TTC549 (cell line): ENCODE measurements at regions not wholly inside any gene's neighbourhood (a gene's known extent, or its start where the extent isn't known, plus 50 kb on each side); places are given as distances from the start of the nearest gene placed in this dataset.

Experiments used
- FAIRE-seq: peaks from 2 replicates; lab custom pipeline; 2012; peaks lifted over from hg19 to GRCh38; lab: Jason Lieb, UNC

GRCh38 chr10:30793093-30793492 lies 163.5 kb upstream of the LYZL2 start:
- no peak for FAIRE-seq

DNA sequence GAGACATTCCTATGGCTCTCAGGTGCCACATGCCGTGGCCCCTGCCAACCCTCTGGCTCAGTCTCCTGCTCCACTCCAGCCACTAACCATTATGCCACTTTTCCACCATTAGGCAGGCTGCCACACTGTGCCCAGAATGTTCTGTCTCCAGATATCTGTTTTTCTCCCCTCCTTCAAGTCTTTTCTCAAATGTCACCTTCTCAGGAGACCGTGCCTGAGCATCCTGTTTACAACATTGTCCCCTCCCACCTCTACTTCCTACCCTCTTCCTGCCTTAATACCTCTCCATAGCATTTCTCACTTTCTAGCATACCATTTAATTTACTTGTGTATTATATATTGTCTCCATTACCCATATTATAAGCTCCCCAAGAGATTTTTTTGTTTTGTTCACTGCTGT lies 162.5 kb upstream of the LYZL2 start:
- no peak for FAIRE-seq

DNA sequence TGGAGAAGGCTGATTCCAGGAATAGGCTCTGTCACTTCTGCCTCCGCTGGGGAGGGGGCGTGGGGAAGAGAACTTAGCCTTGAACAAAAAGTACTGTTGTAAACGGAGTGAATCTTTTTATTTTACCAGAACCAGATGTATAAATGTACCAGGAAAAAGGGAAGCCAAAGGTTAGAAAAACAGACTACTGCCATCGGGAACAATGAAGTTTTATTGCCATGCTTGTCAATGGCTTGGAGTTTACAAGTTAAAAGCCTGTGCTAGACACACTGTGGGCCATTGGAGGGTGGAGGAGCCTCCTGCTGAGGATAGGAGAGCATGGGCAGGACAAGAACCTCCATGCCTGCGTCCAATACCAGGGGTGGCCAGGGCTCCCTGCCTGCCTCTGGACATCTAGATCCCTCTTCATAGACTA lies 161.7 kb upstream of the LYZL2 start:
- no peak for FAIRE-seq

- no peak for FAIRE-seq
Measured at GRCh38 chr10:30789806-30790205, 160.3 kb upstream of the LYZL2 start.

DNA sequence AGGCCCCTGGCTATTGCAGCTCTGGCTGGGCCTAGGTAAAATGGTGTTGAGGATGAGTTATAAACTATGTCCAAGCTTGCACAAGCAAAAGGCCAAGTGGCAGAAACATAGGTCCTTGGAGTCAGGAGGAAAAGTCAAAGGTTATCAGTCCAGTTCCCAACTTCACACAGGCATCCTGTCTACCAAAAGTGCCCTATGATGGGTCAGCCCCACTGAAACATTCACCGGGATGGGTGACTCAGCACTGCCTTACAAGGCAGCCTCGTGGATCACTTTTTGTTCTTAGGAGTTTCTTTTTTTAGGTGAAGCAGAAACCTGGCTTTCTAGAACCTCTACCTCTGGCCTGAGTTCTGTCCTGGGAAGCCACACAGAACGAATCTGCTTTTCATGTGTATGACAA lies 158.8 kb upstream of the LYZL2 start:
- FAIRE-seq = no peak

- no peak for FAIRE-seq
Measured at GRCh38 chr10:30786906-30787305, 157.4 kb upstream of the LYZL2 start.

- no peak for FAIRE-seq
Measured at GRCh38 chr10:30786131-30786530, 156.6 kb upstream of the LYZL2 start.

- no peak for FAIRE-seq
Measured at GRCh38 chr10:30784897-30785605, 155.5 kb upstream of the LYZL2 start.

GRCh38 chr10:30784524-30784896 lies 155.0 kb upstream of the LYZL2 start:
- no peak for FAIRE-seq

DNA sequence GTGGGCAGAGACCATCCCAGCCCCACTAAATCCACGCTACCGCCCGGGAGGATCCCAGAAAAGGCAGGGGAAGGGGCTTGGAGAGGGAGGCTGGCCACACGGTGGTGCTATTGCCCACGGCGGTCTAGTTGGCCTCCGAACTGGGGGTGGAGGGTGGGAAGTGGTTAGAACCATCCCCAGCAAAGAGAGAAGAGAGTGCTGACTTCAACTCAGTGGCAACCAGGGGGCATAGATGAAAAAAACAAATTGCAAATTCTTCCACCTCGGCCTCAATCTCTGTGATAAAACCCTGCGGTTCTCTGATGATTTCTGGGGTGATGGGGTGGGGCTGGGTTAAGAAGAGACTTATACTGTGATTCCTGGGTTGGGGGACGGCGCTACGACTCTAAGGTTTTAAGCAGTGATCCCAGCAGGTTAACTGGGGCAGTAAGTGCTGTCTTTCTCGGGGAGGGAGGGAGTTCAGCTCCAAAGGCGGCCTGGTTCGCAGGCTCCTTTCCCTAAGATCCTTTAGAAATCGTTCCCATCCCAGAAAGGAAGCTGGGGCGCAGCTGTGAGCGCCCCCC lies 154.5 kb upstream of the LYZL2 start:
- no peak for FAIRE-seq

GRCh38 chr10:30782537-30783461 lies 153.2 kb upstream of the LYZL2 start:
- no peak for FAIRE-seq

GRCh38 chr10:30782157-30782536 lies 152.6 kb upstream of the LYZL2 start:
- no peak for FAIRE-seq

DNA sequence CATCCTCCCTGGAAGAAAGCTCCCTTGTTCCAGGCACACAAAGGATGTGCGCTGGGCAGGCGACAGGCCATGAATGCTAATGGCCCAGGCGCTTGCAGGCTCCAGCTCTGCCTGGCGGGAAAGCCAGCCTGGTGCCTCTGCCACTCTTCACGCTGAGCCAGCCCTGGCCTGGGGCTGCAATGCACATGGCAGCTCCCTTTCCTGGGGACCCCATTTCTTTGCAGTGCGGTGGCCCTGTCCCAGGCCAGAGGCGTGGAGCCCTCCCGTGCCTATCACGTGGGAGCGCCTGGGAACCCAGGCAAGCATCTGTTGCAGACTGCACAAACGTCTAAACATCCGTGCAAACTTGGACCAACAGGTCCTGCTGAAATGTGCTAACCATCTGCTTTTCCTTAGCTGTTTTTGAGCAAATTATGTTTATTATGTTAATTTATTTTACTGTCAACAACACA lies 152.1 kb upstream of the LYZL2 start:
- no peak for FAIRE-seq

GRCh38 chr10:30778769-30779168 lies 149.2 kb upstream of the LYZL2 start:
- FAIRE-seq = no peak

DNA sequence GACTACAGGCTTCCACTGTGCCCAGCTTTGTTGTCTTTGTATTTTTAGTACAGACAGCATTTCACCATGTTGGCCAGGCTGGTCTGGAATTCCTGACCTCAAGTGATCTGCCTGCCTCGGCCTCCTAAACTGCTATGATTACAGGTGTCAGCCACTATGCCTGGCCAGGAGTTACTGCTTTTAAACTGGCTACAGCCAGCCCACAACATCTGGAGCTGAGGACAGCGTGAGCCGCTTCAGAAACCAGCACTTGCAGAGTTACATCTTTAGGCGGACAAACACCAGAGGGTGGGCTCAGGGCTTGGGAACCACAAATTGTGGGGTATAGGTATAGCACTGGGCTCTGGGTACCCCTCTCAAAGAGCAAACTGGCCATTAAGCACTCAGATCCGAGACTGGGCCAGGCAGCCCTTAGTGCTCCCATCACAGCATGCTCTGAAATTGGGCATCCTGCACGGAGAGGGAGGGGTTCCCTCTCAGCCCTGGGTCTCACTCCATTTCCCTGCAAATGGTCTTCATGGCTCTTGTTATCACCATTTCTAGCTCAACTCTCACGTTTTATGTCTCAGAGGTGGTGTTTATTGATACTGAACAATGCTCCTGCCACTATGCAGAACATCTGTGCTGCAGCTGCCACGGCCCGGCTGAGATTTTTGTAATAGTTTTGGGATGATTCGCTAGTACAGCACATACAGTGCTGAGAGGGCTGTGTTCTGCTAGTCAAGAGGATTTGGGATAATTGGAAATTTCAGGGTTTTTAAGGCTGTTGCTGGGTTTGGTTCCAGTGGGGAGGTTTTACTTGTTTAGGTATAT lies 146.4 kb upstream of the LYZL2 start:
- FAIRE-seq = no peak

GRCh38 chr10:30774261-30774660 lies 144.7 kb upstream of the LYZL2 start:
- FAIRE-seq = no peak

- FAIRE-seq = no peak
Measured at GRCh38 chr10:30773501-30773900, 143.9 kb upstream of the LYZL2 start.

DNA sequence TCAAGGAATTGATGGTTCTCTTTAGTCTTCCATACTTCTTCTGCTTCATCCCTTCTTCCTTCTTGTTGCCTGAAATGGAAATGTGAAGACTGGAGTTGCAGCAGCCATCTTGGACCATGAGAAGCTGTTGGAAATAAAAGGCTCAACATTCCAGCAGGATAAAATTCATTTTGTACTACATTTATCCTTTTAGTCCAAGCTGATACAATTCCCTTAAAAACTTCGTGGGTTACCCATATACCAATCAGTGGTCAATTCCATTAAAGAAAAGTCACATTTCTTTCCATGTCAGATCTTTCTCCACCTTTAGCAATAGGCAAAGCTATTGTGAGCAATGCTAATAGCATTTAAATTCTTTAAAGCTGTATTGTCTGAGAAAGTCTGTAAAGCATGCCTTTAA lies 141.3 kb upstream of the LYZL2 start:
- FAIRE-seq = no peak

GRCh38 chr10:30770229-30770628 lies 140.7 kb upstream of the LYZL2 start:
- no peak for FAIRE-seq

GRCh38 chr10:30769361-30769760 lies 139.8 kb upstream of the LYZL2 start:
- no peak for FAIRE-seq

DNA sequence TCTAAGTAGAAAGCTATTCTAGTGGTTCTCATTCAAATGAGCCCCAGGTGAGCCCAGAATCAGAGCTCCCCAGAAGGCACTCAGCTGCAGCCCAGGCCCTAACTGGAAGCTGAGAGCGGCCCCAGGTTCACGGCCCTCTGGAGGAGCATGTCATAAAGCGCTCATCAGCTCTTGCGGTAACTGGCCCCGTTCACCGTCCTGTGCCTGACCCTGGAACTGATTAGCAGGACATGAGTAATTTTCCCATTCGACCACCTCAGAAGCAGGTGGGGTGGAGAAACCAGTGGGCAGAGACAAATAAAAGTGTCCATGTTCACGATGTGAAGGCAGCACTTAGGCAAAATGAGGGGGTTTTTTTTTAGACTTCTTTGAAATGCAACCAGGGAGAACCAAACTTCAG lies 136.1 kb upstream of the LYZL2 start:
- FAIRE-seq = no peak

DNA sequence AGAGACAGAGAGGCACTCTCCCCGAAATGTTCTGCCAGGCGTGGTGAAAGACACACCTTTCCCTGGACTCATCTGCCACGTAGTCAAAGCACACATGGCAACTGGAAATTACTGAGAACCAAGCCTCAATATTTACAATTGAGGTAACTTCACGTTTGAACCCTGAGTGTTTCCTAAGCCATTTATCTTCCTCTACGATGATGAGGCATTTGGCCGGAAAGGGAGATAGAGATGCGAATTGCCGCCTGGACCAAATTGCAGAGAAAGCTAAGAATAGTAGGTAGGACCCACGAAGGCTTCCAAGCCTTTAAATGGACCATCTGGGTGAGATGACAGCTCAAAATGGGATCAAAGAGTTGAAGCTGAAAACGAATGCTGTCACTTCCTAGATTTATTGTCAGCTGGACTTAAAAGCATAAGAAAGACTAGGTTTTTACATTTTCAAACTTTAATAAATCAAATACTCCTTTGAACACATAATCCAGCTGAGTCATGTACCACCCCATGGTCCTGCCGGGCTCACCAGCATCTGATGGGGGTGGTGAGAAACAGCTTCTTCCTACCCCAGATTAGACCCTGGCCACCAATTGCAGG lies 135.6 kb upstream of the LYZL2 start:
- no peak for FAIRE-seq
